Loucy (cell line): ENCODE measurements at regions not wholly inside any gene's neighbourhood (a gene's known extent, or its start where the extent isn't known, plus 50 kb on each side); places are given as distances from the start of the nearest gene placed in this dataset.

Source experiments
- EZH2phosphoT487 ChIP-seq: fragments of 200-600 bp; IDR thresholded peaks from 2 replicates; pipeline ENCODE4 v1.6.1; 2018; ENCODE audit warnings: antibody characterized with exemption, mild to moderate bottlenecking, moderate library complexity, borderline replicate concordance
- TF ChIP-seq, protein P1 (sequence below): fragments of 200-600 bp; sonication (generic); conservative IDR thresholded peaks from 2 replicates; pipeline ENCODE4 v1.5.1; 2014; ENCODE audit warnings: mild to moderate bottlenecking, antibody characterized with exemption, low read length

DNA sequence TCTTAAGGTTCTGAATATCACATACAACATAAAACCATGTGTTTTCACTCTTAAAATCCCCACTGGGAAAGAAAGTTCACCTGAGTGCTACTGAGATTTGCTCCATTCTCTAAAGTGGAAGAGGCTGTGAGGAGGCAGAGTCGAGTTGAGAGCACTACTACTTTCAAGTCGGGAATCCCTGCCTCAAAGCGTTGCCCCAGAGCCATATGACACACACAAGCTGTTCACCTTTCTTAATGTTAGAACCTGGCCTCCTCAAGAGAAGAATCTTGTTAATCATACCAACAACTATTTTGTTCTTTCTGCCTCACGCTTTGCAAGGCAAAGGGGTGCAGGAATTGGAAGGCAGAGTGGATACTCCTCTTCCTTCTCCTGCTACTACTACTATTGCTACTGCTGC, 149.7 kb upstream of the DAAM1 start:
- TF ChIP-seq, protein P1, sequence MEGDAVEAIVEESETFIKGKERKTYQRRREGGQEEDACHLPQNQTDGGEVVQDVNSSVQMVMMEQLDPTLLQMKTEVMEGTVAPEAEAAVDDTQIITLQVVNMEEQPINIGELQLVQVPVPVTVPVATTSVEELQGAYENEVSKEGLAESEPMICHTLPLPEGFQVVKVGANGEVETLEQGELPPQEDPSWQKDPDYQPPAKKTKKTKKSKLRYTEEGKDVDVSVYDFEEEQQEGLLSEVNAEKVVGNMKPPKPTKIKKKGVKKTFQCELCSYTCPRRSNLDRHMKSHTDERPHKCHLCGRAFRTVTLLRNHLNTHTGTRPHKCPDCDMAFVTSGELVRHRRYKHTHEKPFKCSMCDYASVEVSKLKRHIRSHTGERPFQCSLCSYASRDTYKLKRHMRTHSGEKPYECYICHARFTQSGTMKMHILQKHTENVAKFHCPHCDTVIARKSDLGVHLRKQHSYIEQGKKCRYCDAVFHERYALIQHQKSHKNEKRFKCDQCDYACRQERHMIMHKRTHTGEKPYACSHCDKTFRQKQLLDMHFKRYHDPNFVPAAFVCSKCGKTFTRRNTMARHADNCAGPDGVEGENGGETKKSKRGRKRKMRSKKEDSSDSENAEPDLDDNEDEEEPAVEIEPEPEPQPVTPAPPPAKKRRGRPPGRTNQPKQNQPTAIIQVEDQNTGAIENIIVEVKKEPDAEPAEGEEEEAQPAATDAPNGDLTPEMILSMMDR, result no peak
- TF ChIP-seq EZH2phosphoT487, result no peak
